ENCODE measurements at regions not wholly inside any gene's neighbourhood (a gene's known extent, or its start where the extent isn't known, plus 50 kb on each side); places are given as distances from the start of the nearest gene placed in this dataset.

DNA sequence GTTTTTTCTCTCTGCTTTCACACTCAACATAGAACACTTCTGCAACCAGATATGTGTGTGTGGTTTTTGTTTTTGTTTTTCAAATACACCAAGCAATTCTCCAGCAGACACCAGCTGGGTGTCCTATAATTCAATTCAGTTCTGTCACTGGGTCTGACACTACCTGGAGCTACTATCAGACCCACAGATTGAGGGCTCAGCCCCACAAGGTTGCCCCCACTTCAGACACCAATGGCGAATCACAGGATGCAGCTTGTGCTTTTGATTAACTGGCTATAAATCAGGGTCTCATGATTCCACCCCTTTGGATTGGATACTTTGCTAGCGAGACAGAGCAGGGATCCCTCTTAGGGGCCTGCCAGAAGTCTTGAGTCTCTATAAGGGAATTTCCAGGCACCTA lies 462.2 kb upstream of the NRP1 start:
- H3K27me3 ChIP-seq (ENCODE audit: low read depth), result no peaks in the 10 kb centered on the region
- DNase-seq, result no peak
- no peaks in the 10 kb centered on the region for H3K4me1 ChIP-seq
- no peak for ATAC-seq
- no peaks in the 10 kb centered on the region for H3K36me3 ChIP-seq
- TF ChIP-seq, protein P1, sequence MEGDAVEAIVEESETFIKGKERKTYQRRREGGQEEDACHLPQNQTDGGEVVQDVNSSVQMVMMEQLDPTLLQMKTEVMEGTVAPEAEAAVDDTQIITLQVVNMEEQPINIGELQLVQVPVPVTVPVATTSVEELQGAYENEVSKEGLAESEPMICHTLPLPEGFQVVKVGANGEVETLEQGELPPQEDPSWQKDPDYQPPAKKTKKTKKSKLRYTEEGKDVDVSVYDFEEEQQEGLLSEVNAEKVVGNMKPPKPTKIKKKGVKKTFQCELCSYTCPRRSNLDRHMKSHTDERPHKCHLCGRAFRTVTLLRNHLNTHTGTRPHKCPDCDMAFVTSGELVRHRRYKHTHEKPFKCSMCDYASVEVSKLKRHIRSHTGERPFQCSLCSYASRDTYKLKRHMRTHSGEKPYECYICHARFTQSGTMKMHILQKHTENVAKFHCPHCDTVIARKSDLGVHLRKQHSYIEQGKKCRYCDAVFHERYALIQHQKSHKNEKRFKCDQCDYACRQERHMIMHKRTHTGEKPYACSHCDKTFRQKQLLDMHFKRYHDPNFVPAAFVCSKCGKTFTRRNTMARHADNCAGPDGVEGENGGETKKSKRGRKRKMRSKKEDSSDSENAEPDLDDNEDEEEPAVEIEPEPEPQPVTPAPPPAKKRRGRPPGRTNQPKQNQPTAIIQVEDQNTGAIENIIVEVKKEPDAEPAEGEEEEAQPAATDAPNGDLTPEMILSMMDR (IDR thresholded peaks at IDR 0.05), result no peak
- intact Hi-C loops (cut with DNase I), result no loop called here
- no peaks in the 10 kb centered on the region for H3K9me3 ChIP-seq
- H3K4me3 ChIP-seq, result no peak overlapping the region
- no peak overlapping the region for H3K27ac ChIP-seq

DNA sequence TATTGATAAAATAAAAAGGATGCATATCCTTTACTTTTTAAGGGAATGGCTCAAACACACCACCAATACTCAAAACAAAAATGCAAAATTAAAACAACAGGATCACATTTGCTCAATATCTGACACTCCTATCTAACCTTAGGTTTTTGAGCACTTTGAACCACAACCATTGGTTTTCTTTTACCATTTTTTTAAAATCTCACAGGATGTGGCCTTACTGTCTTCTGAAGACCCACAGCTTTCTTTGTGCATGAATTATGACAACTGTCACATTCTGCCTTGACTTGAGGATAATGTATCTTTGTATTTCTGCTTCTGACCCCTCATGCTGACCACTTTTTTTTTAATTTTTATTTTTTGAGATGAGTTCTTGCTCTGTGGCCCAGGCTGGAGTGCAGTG lies 461.1 kb upstream of the NRP1 start:
- ATAC-seq, result no peak

DNA sequence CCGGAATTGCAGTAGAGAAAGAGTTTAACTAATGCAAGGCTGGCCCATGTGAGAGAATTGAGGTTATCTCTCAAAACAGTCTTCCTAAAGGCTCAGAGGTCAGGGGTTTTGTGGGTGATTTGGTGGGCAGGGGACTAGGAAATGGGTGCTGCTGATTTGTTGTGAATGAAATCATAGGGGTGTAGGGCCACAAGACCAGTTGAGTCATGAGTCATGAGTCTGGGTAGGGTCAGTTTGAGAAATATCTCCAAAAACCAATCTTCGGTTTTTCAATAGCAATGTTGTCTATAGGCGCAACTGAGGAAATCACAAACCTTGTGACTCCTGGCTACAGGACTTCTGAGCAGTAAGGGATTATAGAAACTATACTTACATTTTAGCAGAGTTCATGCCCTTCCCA lies 460.0 kb upstream of the NRP1 start:
- no peaks in the 10 kb centered on the region for H3K9me3 ChIP-seq
- no peak overlapping the region for H3K27ac ChIP-seq
- ATAC-seq (no peak), DNase-seq (no peak)
- H3K4me1 ChIP-seq, result no peaks in the 10 kb centered on the region
- H3K27me3 ChIP-seq (ENCODE audit: low read depth), result no peaks in the 10 kb centered on the region
- H3K36me3 ChIP-seq, result no peaks in the 10 kb centered on the region
- TF ChIP-seq, protein P1 (IDR thresholded peaks at IDR 0.05), result no peak
- H3K4me3 ChIP-seq, result no peak overlapping the region
- intact Hi-C loops (cut with DNase I), result no loop called here

More for the DNA sequence above, 461.1 kb upstream of the NRP1 start:
- Histone ChIP-seq H3K4me1 (no peaks in the 10 kb centered on the region), H3K27ac (no peak overlapping the region), H3K9me3 (no peaks in the 10 kb centered on the region), H3K4me3 (no peak overlapping the region), H3K36me3 (no peaks in the 10 kb centered on the region), H3K27me3 (ENCODE audit: low read depth) (no peaks in the 10 kb centered on the region)
- DNase-seq, result no peak
- TF ChIP-seq, protein P1 (IDR thresholded peaks at IDR 0.05), result no peak
- intact Hi-C loops (cut with DNase I), result no loop called here

DNA sequence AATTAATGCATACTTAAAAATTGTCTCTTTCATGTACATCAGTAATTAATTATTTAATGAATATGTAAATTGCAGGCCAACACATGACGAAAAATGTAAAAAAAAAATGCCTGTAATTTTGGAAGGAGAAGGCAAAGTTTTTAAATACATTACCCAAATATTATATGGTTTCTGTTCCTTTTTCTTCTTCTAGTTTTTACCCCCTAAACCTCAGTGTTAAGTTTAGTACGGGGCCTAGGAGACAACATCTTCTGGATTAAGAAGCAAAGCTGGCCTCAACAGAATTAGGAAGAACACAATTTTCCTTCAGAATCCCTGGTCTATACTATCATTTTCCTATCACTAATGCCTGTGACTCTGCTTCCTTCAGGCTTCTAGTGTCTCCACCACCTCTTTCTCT lies 459.3 kb upstream of the NRP1 start:
- no peaks in the 10 kb centered on the region for H3K27me3 ChIP-seq (ENCODE audit: low read depth)
- H3K27ac ChIP-seq, result no peak overlapping the region
- H3K36me3 ChIP-seq, result no peaks in the 10 kb centered on the region
- DNase-seq, result no peak
- ATAC-seq, result no peak
- no peaks in the 10 kb centered on the region for H3K9me3 ChIP-seq
- TF ChIP-seq, protein P1 (IDR thresholded peaks at IDR 0.05), result no peak
- no peak overlapping the region for H3K4me3 ChIP-seq
- H3K4me1 ChIP-seq, result no peaks in the 10 kb centered on the region
- intact Hi-C loops (cut with DNase I), result no loop called here

DNA sequence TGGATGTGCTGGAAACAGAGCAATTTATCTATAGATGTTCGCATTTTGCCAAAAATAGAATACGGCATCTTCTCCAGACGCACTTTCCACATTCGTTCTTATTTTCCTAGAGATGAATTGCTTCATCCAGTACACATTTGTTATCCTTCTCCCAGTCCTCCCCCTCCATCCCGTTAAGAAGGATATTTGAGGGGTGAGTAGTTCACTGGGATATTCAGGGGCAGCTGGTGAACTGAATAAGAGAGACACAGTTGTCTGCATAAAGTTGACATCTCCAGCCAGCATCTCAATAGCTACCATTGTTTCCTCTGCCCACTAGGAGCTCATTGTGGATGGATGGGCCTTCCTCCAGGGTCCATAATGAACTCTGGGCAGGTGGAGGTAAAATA lies 456.8 kb upstream of the NRP1 start:
- ATAC-seq (no peak), DNase-seq (no peak)
- Histone ChIP-seq H3K4me3 (no peak overlapping the region), H3K9me3 (no peaks in the 10 kb centered on the region), H3K27ac (no peak overlapping the region), H3K27me3 (ENCODE audit: low read depth) (no peaks in the 10 kb centered on the region), H3K4me1 (no peaks in the 10 kb centered on the region), H3K36me3 (no peaks in the 10 kb centered on the region)
- TF ChIP-seq, protein P1 (IDR thresholded peaks at IDR 0.05), result no peak
- intact Hi-C loops (cut with DNase I), result no loop called here

All from lower lobe of right lung (tissue), 2 donors.